Cardiac fibroblast (primary cell): ENCODE measurements at regions not wholly inside any gene's neighbourhood (a gene's known extent, or its start where the extent isn't known, plus 50 kb on each side); places are given as distances from the start of the nearest gene placed in this dataset.

Experiments used
- DNase-seq, 2 donors: peaks; one replicate each; pipeline versions ENCODE4 v3.0.0 to v3.0.0-alpha.2; 2010; ENCODE audit warnings: low read depth in 2 of 2
- H3K4me3 ChIP-seq, 2 donors: replicated peaks in 1 of 2; 1 replicate in 1 of 2; 2 replicates in 1 of 2; pipeline ENCODE4 v1.5.1; 2011; ENCODE audit warnings: low read depth in 2 of 2, low read length in 2 of 2, mild to moderate bottlenecking in 2 of 2, moderate library complexity in 1 of 2
- CTCF ChIP-seq: IDR thresholded peaks from one replicate; pipeline ENCODE4 v1.5.1; 2011; ENCODE audit warnings: low read depth, mild to moderate bottlenecking, low read length, inconsistent platforms

GRCh38 chr5:54608423-54609085 is 91.0 kb downstream of the SNX18 start:
- no peak for DNase-seq
- H3K4me3 ChIP-seq, result no peak overlapping the region
- no peak for TF ChIP-seq CTCF

GRCh38 chr5:54607006-54607405 is 89.4 kb downstream of the SNX18 start:
- no peak for DNase-seq
- no peak overlapping the region for H3K4me3 ChIP-seq
- TF ChIP-seq CTCF, result no peak

- no peak for TF ChIP-seq CTCF
- no peak overlapping the region for H3K4me3 ChIP-seq
- peak; percentile 61 to 80 for DNase-seq
Measured at GRCh38 chr5:54603372-54603771, 85.8 kb downstream of the SNX18 start.

- TF ChIP-seq CTCF, result no peak
- H3K4me3 ChIP-seq, result no peak overlapping the region
- no peak for DNase-seq
Measured at GRCh38 chr5:54602475-54602874, 84.9 kb downstream of the SNX18 start.

- TF ChIP-seq CTCF, result no peak
- no peak overlapping the region for H3K4me3 ChIP-seq
- DNase-seq, result peak in 1 of 2 donors; percentile 74
Measured at GRCh38 chr5:54601411-54602230, 84.1 kb downstream of the SNX18 start.
